Endothelial cell of umbilical vein (primary cell): ENCODE measurements at regions not wholly inside any gene's neighbourhood (a gene's known extent, or its start where the extent isn't known, plus 50 kb on each side); places are given as distances from the start of the nearest gene placed in this dataset.
"Not testable (repeated sequence)": the region's sequence is repeated elsewhere in the genome, so short reads cannot be mapped to it uniquely, and the experiment has no call there.

Experiments
- BruUV-seq: library from RNA; stranded (reverse); fragments of 400-500 nt; replicated peaks from 2 replicates; lab custom pipeline; 2021; lab: Mats Ljungman, UMichigan
- CTCF ChIA-PET: fragments of 300-600, 350-600 bp; sonication (Branson Sonifier 250); formaldehyde crosslinking; loops from one replicate; lab custom pipeline; 2021; ENCODE audit warnings: antibody characterized with exemption, inconsistent platforms; lab: Charles Lee
- POLR2A ChIA-PET: fragments of 300-600, 350-600 bp; sonication (Branson Sonifier 250); formaldehyde crosslinking; loops from one replicate; lab custom pipeline; 2021; ENCODE audit warnings: antibody characterized with exemption, inconsistent platforms; lab: Charles Lee
- DNase-seq: peaks from one replicate; pipeline ENCODE4 v3.0.0-alpha.2; 2011; ENCODE audit warnings: low read depth, low spot score
- FAIRE-seq: peaks from 2 replicates; lab custom pipeline; 2011; peaks lifted over from hg19 to GRCh38; lab: Jason Lieb, UNC
- H2AFZ ChIP-seq: 2 replicates; pipeline ENCODE4 v1.6.0; 2012; ENCODE audit warnings: low read depth, low read length, control low read depth, inconsistent platforms
- H3K27ac ChIP-seq: 2 replicates; pipeline ENCODE4 v1.5.1; 2011; ENCODE audit warnings: low read depth, mild to moderate bottlenecking, control low read depth, low read length, moderate library complexity; ENCODE audit not compliant: insufficient read depth
- H3K27me3 ChIP-seq, 2 experiments: 2 replicates each; pipeline versions ENCODE4 v1.6.0 to v1.6.1; 2011; ENCODE audit warnings: low read length in 2 of 2, mixed read lengths in 1 of 2; ENCODE audit not compliant: control insufficient read depth in 2 of 2, insufficient read depth in 2 of 2
- H3K36me3 ChIP-seq, 2 experiments: 2 replicates in 1 of 2; 3 replicates in 1 of 2; pipeline ENCODE4 v1.5.1; 2011; ENCODE audit warnings: low read length in 2 of 2, mild to moderate bottlenecking in 1 of 2, moderate library complexity in 1 of 2; ENCODE audit not compliant: control insufficient read depth in 2 of 2, insufficient read depth in 2 of 2; ENCODE audit errors: extremely low read depth in 1 of 2
- H3K4me1 ChIP-seq: 3 replicates; pipeline ENCODE4 v1.5.1; 2011; ENCODE audit warnings: mild to moderate bottlenecking, low read length; ENCODE audit not compliant: control insufficient read depth, insufficient read depth; ENCODE audit errors: extremely low read depth
- H3K4me2 ChIP-seq: 2 replicates; pipeline ENCODE4 v1.6.1; 2011; ENCODE audit warnings: low read length, control low read depth, mixed read lengths; ENCODE audit not compliant: insufficient read depth
- H3K4me3 ChIP-seq, 3 experiments: fragments of 200-600 bp in 1 of 3; sonication (generic), shearing (Covaris generic) in 1 of 3; replicated peaks in 1 of 3; 2 replicates each; pipeline ENCODE4 v1.5.1; 2011 to 2016; ENCODE audit warnings: control low read depth in 3 of 3, low read length in 3 of 3, mild to moderate bottlenecking in 2 of 3, inconsistent platforms in 1 of 3, low read depth in 1 of 3, moderate library complexity in 1 of 3; ENCODE audit not compliant: insufficient read depth in 1 of 3
- H3K79me2 ChIP-seq: 2 replicates; pipeline ENCODE4 v1.6.0; 2012; ENCODE audit warnings: low read length, inconsistent platforms; ENCODE audit not compliant: control insufficient read depth, insufficient read depth
- H3K9ac ChIP-seq: replicated peaks from 2 replicates; pipeline ENCODE3; 2011; ENCODE audit warnings: low read length, control low read depth; ENCODE audit not compliant: insufficient read depth; ENCODE audit errors: extremely low read depth
- H3K9me1 ChIP-seq: replicated peaks from 3 replicates; pipeline ENCODE4 v1.6.0; 2011; ENCODE audit warnings: mild to moderate bottlenecking, low read length; ENCODE audit not compliant: control insufficient read depth, insufficient read depth; ENCODE audit errors: extremely low read depth
- H3K9me3 ChIP-seq: replicated peaks from 2 replicates; pipeline ENCODE4 v1.5.1; 2012; ENCODE audit warnings: low read length, inconsistent platforms; ENCODE audit not compliant: control insufficient read depth, insufficient read depth
- H4K20me1 ChIP-seq: replicated peaks from 2 replicates; pipeline ENCODE3; 2011; ENCODE audit warnings: mild to moderate bottlenecking, low read length; ENCODE audit not compliant: control insufficient read depth, insufficient read depth; ENCODE audit errors: extremely low read depth
- EZH2 ChIP-seq: IDR thresholded peaks from 2 replicates; pipeline ENCODE4 v1.6.1; 2012; ENCODE audit warnings: borderline replicate concordance, low read depth, mild to moderate bottlenecking, moderate library complexity, low read length, inconsistent platforms; ENCODE audit not compliant: severe bottlenecking
- FOS ChIP-seq: IDR thresholded peaks from 2 replicates; pipeline ENCODE4 v1.6.1; 2011; ENCODE audit warnings: mild to moderate bottlenecking, low read length, moderate library complexity, borderline replicate concordance; ENCODE audit not compliant: insufficient read depth
- GATA2 ChIP-seq: IDR thresholded peaks from 2 replicates; pipeline ENCODE4 v1.7.0; 2011; ENCODE audit warnings: low read depth, mild to moderate bottlenecking, moderate library complexity, mixed read lengths, low read length; ENCODE audit not compliant: insufficient read length, insufficient read depth
- JUN ChIP-seq: IDR thresholded peaks from 2 replicates; pipeline ENCODE4 v1.6.1; 2011; ENCODE audit warnings: borderline replicate concordance, low read depth; ENCODE audit not compliant: insufficient read length, insufficient read depth
- MYC ChIP-seq: IDR thresholded peaks from one replicate; pipeline ENCODE4 v1.6.1; 2011; ENCODE audit warnings: mild to moderate bottlenecking, low read depth, low read length
- POLR2A ChIP-seq: IDR thresholded peaks from 2 replicates; pipeline ENCODE4 v1.6.1; 2012; ENCODE audit warnings: low read depth, mild to moderate bottlenecking, control low read depth, low read length
- POLR2AphosphoS5 ChIP-seq: IDR thresholded peaks from 2 replicates; pipeline ENCODE4 v1.6.1; 2012; ENCODE audit warnings: low read depth, mild to moderate bottlenecking, control low read depth, low read length, moderate library complexity; ENCODE audit not compliant: insufficient read depth
- dilution Hi-C: fragments of 300-500 bp; cut with MboI; formaldehyde crosslinking; loops from one replicate; pipeline ENCODE4 v1.15.0; 2019; ENCODE audit warnings: low sequenced_read_pairs; ENCODE audit not compliant: extremely low pct_ligation_motif_present
- intact Hi-C: fragments of 100-400 bp; cut with micrococcal nuclease; formaldehyde crosslinking; loops from one replicate; pipeline ENCODE4 v1.10.0; 2022
- TF ChIP-seq, protein P1 (sequence below), 2 donors: IDR thresholded peaks; 1 replicate in 1 of 2; 2 replicates in 1 of 2; pipeline ENCODE4 v1.5.1; 2011; ENCODE audit warnings: low read length in 2 of 2, mild to moderate bottlenecking in 2 of 2, moderate library complexity in 2 of 2, control low read depth in 1 of 2, inconsistent platforms in 1 of 2, low read depth in 1 of 2; ENCODE audit not compliant: insufficient read depth in 1 of 2; ENCODE audit errors: extremely low read depth in 1 of 2
- TF ChIP-seq, protein P2 (sequence below): IDR thresholded peaks from 2 replicates; pipeline ENCODE4 v1.6.1; 2011; ENCODE audit not compliant: insufficient read depth, insufficient read length

GRCh38 chr2:66185497-66186054, 249.3 kb upstream of the MEIS1 start:
- no TSS peak for BruUV-seq
- H3K9ac ChIP-seq = no peak overlapping the region
- H3K4me3 ChIP-seq = no peak overlapping the region
- ChIA-PET CTCF (no interaction called here), POLR2A (no interaction called here)
- H4K20me1 ChIP-seq = no peaks in the 10 kb centered on the region
- no peak overlapping the region for H3K4me2 ChIP-seq
- H2AFZ ChIP-seq = no peak overlapping the region
- no peaks in the 10 kb centered on the region for H3K4me1 ChIP-seq
- H3K9me3 ChIP-seq = no peaks in the 10 kb centered on the region
- H3K79me2 ChIP-seq = no peaks in the 10 kb centered on the region
- dilution Hi-C loops = no loop called here
- intact Hi-C loops = no loop called here
- no peak for DNase-seq
- H3K27ac ChIP-seq = no peak overlapping the region
- no peak for FAIRE-seq
- no peaks in the 10 kb centered on the region for H3K9me1 ChIP-seq
- no peaks in the 10 kb centered on the region for H3K27me3 ChIP-seq
- no peak for TF ChIP-seq POLR2AphosphoS5
- TF ChIP-seq, protein P1, sequence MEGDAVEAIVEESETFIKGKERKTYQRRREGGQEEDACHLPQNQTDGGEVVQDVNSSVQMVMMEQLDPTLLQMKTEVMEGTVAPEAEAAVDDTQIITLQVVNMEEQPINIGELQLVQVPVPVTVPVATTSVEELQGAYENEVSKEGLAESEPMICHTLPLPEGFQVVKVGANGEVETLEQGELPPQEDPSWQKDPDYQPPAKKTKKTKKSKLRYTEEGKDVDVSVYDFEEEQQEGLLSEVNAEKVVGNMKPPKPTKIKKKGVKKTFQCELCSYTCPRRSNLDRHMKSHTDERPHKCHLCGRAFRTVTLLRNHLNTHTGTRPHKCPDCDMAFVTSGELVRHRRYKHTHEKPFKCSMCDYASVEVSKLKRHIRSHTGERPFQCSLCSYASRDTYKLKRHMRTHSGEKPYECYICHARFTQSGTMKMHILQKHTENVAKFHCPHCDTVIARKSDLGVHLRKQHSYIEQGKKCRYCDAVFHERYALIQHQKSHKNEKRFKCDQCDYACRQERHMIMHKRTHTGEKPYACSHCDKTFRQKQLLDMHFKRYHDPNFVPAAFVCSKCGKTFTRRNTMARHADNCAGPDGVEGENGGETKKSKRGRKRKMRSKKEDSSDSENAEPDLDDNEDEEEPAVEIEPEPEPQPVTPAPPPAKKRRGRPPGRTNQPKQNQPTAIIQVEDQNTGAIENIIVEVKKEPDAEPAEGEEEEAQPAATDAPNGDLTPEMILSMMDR (IDR thresholded peaks at IDR 0.05; ENCODE audit: extremely low read depth in 1 of 2, insufficient read depth in 1 of 2, low read depth in 1 of 2, low read length in 2 of 2) = no peak
- no peak for TF ChIP-seq MYC
- no peak for TF ChIP-seq FOS
- no peak for TF ChIP-seq GATA2
- TF ChIP-seq, protein P2, sequence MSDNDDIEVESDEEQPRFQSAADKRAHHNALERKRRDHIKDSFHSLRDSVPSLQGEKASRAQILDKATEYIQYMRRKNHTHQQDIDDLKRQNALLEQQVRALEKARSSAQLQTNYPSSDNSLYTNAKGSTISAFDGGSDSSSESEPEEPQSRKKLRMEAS = no peak
- no peak for TF ChIP-seq EZH2
- TF ChIP-seq POLR2A = no peak
- no peak for TF ChIP-seq JUN
- no peaks in the 10 kb centered on the region for H3K36me3 ChIP-seq

DNA sequence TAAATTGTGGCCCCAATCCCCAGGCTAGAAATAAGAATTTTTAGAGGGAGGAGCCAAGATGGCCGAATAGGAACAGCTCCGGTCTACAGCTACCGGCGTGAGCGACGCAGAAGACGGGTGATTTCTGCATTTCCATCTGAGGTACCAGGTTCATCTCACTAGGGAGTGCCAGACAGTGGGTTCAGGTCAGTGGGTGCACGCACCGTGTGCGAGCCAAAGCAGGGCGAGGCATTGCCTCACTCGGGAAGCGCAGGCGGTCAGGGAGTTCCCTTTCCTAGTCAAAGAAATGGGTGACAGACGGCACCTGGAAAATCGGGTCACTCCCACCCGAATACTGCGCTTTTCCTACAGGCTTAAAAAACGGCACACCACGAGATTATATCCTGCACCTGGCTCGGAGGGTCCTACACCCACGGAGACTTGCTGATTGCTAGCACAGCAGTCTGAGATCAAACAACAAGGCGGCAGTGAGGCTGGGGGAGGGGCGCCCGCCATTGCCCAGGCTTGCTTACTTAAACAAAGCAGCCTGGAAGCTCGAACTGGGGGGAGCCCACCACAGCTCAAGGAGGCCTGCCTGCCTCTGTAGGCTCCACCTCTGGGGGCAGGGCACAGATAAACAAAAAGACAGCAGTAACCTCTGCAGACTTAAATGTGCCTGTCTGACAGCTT, 257.7 kb upstream of the MEIS1 start:
- H3K27ac ChIP-seq, H3K4me3 ChIP-seq, intact Hi-C loops, H3K9me3 ChIP-seq, POLR2A ChIA-PET, H2AFZ ChIP-seq, H3K9me1 ChIP-seq, H3K9ac ChIP-seq, CTCF ChIA-PET, FAIRE-seq, H3K36me3 ChIP-seq, dilution Hi-C loops, H3K4me2 ChIP-seq, H3K4me1 ChIP-seq, DNase-seq, H4K20me1 ChIP-seq, BruUV-seq, H3K27me3 ChIP-seq, H3K79me2 ChIP-seq: not testable (repeated sequence)
